Type B pancreatic cell (in vitro differentiated cells): ENCODE measurements at regions not wholly inside any gene's neighbourhood (a gene's known extent, or its start where the extent isn't known, plus 50 kb on each side); places are given as distances from the start of the nearest gene placed in this dataset.

Experiments used
- DNase-seq: peaks from one replicate; pipeline ENCODE4 v3.0.0; 2021; ENCODE audit warnings: mixed read lengths; ENCODE audit not compliant: unreplicated experiment; ENCODE audit errors: extremely low spot score
- H3K27ac Mint-ChIP-seq: 2 replicates; pipeline ENCODE4 v1.8.0; 2021; ENCODE audit warnings: mild to moderate bottlenecking, mixed read lengths
- H3K27me3 Mint-ChIP-seq: 2 replicates; pipeline ENCODE4 v1.8.0; 2021; ENCODE audit warnings: mixed read lengths
- H3K36me3 Mint-ChIP-seq: 2 replicates; pipeline ENCODE4 v1.8.0; 2021; ENCODE audit warnings: mixed read lengths
- H3K4me1 Mint-ChIP-seq: one replicate; pipeline ENCODE4 v1.8.0; 2021; ENCODE audit warnings: mixed read lengths; ENCODE audit not compliant: unreplicated experiment
- H3K4me3 Mint-ChIP-seq: 2 replicates; pipeline ENCODE4 v1.8.0; 2021; ENCODE audit warnings: mild to moderate bottlenecking, mixed read lengths
- H3K9me3 Mint-ChIP-seq: 2 replicates; pipeline ENCODE4 v1.8.0; 2021; ENCODE audit warnings: mixed read lengths
- TF ChIP-seq, protein P1 (sequence below): fragments of 200-600 bp; sonication (generic); conservative IDR thresholded peaks from 2 replicates; pipeline ENCODE4 v1.5.0; 2021; ENCODE audit warnings: antibody characterized with exemption, mild to moderate bottlenecking

DNA sequence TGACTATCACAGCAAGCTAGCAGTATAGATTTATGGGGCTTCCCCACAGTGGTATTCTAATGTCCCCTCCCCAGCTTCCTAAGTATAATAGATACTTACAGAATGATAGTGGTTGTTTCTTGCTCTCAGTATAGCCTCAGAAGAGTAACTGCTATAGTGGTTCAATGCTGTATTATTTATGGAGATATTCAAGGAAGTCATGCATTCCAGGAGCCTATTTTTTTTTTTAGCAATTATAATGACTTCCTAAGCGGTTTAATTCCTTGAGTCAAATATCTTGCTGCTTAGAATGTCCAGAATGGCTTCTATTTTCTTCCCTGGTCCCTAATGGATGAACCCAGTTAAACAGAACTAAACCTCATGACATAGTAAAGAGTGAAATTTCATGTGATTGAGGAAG lies 451.5 kb upstream of the SEMA3D start:
- H3K4me3 Mint-ChIP-seq: no peak overlapping the region
- H3K27me3 Mint-ChIP-seq: no peaks in the 10 kb centered on the region
- H3K9me3 Mint-ChIP-seq: no peaks in the 10 kb centered on the region
- TF ChIP-seq, protein P1, sequence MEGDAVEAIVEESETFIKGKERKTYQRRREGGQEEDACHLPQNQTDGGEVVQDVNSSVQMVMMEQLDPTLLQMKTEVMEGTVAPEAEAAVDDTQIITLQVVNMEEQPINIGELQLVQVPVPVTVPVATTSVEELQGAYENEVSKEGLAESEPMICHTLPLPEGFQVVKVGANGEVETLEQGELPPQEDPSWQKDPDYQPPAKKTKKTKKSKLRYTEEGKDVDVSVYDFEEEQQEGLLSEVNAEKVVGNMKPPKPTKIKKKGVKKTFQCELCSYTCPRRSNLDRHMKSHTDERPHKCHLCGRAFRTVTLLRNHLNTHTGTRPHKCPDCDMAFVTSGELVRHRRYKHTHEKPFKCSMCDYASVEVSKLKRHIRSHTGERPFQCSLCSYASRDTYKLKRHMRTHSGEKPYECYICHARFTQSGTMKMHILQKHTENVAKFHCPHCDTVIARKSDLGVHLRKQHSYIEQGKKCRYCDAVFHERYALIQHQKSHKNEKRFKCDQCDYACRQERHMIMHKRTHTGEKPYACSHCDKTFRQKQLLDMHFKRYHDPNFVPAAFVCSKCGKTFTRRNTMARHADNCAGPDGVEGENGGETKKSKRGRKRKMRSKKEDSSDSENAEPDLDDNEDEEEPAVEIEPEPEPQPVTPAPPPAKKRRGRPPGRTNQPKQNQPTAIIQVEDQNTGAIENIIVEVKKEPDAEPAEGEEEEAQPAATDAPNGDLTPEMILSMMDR: no peak
- no peak for DNase-seq
- H3K36me3 Mint-ChIP-seq: no peaks in the 10 kb centered on the region
- no peaks in the 10 kb centered on the region for H3K4me1 Mint-ChIP-seq
- no peak overlapping the region for H3K27ac Mint-ChIP-seq

DNA sequence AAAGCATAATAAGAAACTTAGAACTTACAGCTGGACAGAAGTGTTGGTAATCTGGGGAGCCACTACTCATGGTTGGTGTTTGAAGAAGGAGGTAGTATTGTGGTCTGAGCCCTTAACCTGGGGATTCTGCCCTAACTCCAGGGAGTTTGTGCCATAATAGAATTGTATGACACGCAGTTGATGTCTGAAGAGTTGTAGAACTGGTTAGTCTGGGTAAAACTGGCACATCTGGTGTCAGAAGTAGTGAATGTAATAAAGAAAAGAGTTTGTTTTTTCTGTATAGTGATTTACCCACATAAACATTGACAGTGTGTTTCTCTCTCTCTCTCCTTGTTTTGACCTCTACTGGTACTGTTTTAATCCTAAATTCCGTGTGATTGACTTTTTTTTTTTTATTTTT lies 448.1 kb upstream of the SEMA3D start:
- H3K4me1 Mint-ChIP-seq: no peaks in the 10 kb centered on the region

DNA sequence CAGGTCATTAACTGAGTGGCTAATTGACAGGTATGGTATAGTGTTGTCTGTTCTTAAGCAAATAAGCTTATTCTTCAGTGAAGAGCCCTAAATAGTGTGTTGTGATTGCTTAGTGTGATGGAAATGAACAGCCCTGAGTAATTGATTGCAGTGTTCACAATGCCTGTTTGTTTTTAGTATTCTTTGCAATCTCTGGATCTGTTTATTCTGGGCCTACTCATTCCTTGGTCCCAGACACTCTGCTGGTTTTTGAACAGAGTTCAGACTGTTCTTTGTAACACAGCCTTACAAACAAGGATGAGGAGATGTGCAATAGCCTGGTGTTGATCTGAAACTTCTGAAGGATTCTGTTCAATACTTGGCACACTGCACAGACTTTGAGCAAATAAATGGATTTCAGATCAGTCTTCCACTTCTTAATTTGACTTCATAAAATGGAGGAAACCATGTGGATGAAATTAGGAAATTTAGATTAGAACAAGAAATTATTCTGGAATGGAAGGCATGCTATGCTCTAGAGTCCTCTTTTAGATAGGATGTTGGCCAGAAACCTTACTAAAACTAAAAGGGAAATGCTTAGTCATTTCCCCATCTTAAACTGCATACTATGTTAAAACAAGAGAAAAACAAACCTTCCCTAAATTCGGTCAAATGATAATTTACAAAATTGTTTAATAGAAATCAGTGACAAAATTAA lies 444.2 kb upstream of the SEMA3D start:
- no peak for DNase-seq
- Mint-ChIP-seq H3K9me3 (no peaks in the 10 kb centered on the region), H3K27ac (no peak overlapping the region), H3K36me3 (no peaks in the 10 kb centered on the region), H3K4me3 (no peak overlapping the region), H3K27me3 (no peaks in the 10 kb centered on the region), H3K4me1 (no peaks in the 10 kb centered on the region)
- TF ChIP-seq, protein P1: no peak

More for the DNA sequence above, 448.1 kb upstream of the SEMA3D start:
- DNase-seq: no peak
- TF ChIP-seq, protein P1: no peak
- Mint-ChIP-seq H3K4me3 (no peak overlapping the region), H3K36me3 (no peaks in the 10 kb centered on the region), H3K27ac (no peak overlapping the region), H3K9me3 (no peaks in the 10 kb centered on the region), H3K27me3 (no peaks in the 10 kb centered on the region)

DNA sequence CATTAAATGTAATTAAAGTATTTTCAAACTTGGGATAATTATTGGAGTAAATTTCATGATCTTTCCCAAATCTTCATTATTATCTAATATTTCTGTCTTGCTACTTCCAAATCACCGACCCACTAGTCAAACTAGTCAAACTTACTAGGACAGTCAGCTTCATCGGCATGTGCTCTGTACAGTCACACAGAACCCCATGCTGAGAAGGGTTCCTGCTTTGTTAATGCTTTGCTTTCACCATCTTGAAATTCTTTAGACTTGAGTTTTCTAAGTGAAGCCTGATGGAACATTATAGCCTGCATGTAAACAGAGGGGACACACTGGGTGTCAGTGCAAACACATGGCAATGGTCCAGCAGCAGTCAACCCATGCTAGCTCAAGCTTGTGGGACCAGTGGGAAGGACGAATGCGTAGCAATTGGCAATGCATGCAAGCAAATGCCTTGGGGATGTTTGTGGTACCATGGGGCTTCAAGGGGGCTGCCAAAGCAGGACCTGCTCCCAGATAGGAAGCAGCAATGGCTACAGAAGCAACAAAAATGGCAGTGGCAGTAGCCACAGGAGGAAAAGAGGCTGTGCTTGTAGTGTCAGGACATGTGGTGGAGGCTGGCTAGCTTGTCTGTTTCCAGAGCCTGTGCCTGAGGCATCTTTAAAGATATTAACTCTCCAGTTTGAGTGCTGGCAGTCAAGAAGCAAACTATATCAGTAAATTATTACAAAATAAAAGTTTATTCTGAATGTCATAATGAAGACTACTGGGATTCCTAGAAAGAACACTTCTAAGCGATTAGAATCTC lies 441.1 kb upstream of the SEMA3D start:
- TF ChIP-seq, protein P1: no peak
- DNase-seq: no peak
- no peaks in the 10 kb centered on the region for H3K36me3 Mint-ChIP-seq
- no peaks in the 10 kb centered on the region for H3K4me1 Mint-ChIP-seq
- H3K4me3 Mint-ChIP-seq: no peak overlapping the region
- H3K27ac Mint-ChIP-seq: no peak overlapping the region
- no peaks in the 10 kb centered on the region for H3K27me3 Mint-ChIP-seq
- peaks cover 5% of the 10 kb centered on the region for H3K9me3 Mint-ChIP-seq

DNA sequence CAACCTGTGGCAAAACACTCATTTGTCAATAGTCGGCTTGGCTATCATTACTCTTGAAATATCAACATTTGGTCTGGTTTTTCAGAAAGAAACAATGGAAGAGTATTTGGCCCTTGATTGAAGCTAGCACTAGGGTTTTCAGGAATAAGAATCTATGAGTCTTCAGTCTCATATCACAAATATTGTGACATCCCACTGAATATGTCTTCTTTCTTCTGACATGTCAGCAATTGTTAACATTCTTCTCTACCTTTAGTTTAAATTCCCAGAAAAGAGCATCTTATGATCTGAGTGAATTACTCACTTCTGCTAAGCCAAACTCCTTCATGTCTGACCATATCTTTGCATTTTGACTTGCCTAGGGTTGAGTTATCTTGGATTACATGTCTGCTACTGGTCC lies 435.2 kb upstream of the SEMA3D start:
- Mint-ChIP-seq H3K27me3 (no peaks in the 10 kb centered on the region), H3K36me3 (no peaks in the 10 kb centered on the region), H3K9me3 (peaks cover 5% of the 10 kb centered on the region), H3K4me1 (no peaks in the 10 kb centered on the region), H3K4me3 (no peak overlapping the region), H3K27ac (no peak overlapping the region)
- TF ChIP-seq, protein P1: no peak
- no peak for DNase-seq
